ENCODE measurements at regions not wholly inside any gene's neighbourhood (a gene's known extent, or its start where the extent isn't known, plus 50 kb on each side); places are given as distances from the start of the nearest gene placed in this dataset.

DNA sequence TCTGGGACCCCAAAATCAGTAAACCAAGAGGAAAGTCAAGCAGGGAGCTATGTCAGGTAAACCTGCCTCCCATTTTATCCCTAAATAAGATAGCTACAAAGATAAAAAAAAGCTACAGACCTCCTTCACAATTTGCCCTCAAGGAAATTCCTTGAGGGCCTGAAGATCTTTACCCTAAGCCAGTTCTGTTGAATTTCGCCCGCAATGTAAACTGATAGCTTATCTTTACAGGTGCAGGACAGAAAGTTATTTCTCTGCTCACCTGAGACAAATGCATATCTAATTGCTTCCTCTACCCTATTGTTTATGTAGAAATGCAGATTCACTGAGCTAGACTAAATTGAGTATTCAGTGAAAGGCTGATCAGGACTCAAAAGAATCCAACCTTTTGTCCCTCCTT, 153.4 kb upstream of the CHRM3 start:
- TF ChIP-seq EP300 (conservative IDR thresholded peaks at IDR 0.05; ENCODE audit: poor library complexity, severe bottlenecking): no peak
- TF ChIP-seq TAF1 (IDR thresholded peaks at IDR 0.05; ENCODE audit: low read depth): no peak

Data from neural cell (in vitro differentiated cells).